ENCODE measurements at regions not wholly inside any gene's neighbourhood (a gene's known extent, or its start where the extent isn't known, plus 50 kb on each side); places are given as distances from the start of the nearest gene placed in this dataset.

DNA sequence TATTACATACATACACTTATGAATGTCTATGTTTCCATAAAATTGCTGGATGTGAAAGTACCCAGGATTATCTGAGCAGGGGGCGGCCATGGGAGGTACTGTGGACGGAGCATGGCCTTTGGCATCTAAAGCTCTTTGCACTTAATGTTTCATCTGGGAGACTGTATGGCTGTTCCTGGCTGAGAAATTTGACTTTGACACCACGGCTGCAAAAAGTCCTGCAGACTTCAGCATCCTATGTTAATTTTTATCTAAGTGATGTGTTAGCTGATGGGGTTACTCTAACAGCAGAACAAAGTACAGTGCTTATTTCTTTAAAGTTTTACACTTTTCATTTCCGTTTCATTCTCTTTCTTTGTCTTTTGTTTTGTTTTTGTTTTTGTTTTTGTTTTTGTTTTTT is 139.8 kb upstream of the STX18 start:
- peak overlapping the region in 2 of 3 experiments; percentile 21 to 73 for H3K27ac Mint-ChIP-seq
- H3K36me3 Mint-ChIP-seq (ENCODE audit: low read depth), result no peaks in the 10 kb centered on the region
- no peaks in the 10 kb centered on the region for H3K9me3 Mint-ChIP-seq
- H3K27me3 Mint-ChIP-seq (ENCODE audit: low read depth), result peaks cover 5% of the 10 kb centered on the region
- H3K4me3 Mint-ChIP-seq, result no peak overlapping the region
- TF ChIP-seq, protein P1, sequence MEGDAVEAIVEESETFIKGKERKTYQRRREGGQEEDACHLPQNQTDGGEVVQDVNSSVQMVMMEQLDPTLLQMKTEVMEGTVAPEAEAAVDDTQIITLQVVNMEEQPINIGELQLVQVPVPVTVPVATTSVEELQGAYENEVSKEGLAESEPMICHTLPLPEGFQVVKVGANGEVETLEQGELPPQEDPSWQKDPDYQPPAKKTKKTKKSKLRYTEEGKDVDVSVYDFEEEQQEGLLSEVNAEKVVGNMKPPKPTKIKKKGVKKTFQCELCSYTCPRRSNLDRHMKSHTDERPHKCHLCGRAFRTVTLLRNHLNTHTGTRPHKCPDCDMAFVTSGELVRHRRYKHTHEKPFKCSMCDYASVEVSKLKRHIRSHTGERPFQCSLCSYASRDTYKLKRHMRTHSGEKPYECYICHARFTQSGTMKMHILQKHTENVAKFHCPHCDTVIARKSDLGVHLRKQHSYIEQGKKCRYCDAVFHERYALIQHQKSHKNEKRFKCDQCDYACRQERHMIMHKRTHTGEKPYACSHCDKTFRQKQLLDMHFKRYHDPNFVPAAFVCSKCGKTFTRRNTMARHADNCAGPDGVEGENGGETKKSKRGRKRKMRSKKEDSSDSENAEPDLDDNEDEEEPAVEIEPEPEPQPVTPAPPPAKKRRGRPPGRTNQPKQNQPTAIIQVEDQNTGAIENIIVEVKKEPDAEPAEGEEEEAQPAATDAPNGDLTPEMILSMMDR (IDR thresholded peaks at IDR 0.05; ENCODE audit: unreplicated experiment in 3 of 3), result no peak
- H3K4me1 Mint-ChIP-seq, result peaks cover 26% of the 10 kb centered on the region

DNA sequence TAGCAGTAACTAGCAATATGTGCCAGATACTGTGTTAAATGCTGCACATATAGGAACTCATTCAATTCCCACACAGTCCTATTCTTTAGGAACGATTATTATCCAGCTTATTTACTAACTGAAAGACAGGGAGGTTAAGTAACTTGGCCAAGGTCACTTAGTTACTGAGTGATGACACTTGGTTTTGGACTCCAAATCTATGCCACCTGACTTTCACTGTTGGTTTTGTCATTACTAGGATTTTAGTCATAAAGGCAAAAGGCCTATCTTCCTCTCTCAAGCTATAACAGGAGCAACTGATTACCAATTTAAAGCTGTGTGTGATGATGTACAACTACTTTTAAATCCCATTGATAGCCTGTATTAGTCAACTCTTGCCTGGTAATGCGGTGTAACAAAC is 138.9 kb upstream of the STX18 start:
- peak overlapping the region in 1 of 3 experiments; percentile 12 for H3K27ac Mint-ChIP-seq
- peaks cover 5% of the 10 kb centered on the region for H3K27me3 Mint-ChIP-seq (ENCODE audit: low read depth)
- no peak overlapping the region for H3K4me3 Mint-ChIP-seq
- peaks cover 28% of the 10 kb centered on the region for H3K4me1 Mint-ChIP-seq
- TF ChIP-seq, protein P1 (IDR thresholded peaks at IDR 0.05; ENCODE audit: unreplicated experiment in 3 of 3), result no peak
- H3K9me3 Mint-ChIP-seq, result no peaks in the 10 kb centered on the region
- H3K36me3 Mint-ChIP-seq (ENCODE audit: low read depth), result no peaks in the 10 kb centered on the region

DNA sequence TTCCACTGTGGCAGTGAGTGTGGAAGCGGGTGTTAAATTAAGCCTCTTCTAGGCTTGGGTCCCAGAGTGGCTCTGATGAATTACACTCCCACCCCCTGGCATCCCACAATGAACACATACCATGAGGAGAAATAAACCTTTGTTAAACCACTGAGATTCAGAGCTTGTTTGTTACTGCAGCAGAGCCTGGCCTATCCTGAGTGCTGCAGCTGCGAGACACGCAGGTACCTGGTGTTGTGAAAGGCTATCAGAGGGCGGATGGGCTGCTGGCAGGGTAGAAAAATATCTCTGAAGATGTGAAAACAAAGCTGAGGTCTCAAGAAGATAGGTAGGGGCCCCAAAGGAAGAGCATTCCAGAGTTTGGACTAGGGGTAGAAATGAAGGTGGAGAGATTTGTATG is 138.4 kb upstream of the STX18 start:
- H3K9me3 Mint-ChIP-seq, result no peaks in the 10 kb centered on the region
- TF ChIP-seq, protein P1 (IDR thresholded peaks at IDR 0.05; ENCODE audit: unreplicated experiment in 3 of 3), result no peak
- no peak overlapping the region for H3K4me3 Mint-ChIP-seq
- H3K36me3 Mint-ChIP-seq (ENCODE audit: low read depth), result no peaks in the 10 kb centered on the region
- peaks cover 5% of the 10 kb centered on the region for H3K27me3 Mint-ChIP-seq (ENCODE audit: low read depth)
- H3K27ac Mint-ChIP-seq, result no peak overlapping the region
- H3K4me1 Mint-ChIP-seq, result peaks cover 29% of the 10 kb centered on the region

DNA sequence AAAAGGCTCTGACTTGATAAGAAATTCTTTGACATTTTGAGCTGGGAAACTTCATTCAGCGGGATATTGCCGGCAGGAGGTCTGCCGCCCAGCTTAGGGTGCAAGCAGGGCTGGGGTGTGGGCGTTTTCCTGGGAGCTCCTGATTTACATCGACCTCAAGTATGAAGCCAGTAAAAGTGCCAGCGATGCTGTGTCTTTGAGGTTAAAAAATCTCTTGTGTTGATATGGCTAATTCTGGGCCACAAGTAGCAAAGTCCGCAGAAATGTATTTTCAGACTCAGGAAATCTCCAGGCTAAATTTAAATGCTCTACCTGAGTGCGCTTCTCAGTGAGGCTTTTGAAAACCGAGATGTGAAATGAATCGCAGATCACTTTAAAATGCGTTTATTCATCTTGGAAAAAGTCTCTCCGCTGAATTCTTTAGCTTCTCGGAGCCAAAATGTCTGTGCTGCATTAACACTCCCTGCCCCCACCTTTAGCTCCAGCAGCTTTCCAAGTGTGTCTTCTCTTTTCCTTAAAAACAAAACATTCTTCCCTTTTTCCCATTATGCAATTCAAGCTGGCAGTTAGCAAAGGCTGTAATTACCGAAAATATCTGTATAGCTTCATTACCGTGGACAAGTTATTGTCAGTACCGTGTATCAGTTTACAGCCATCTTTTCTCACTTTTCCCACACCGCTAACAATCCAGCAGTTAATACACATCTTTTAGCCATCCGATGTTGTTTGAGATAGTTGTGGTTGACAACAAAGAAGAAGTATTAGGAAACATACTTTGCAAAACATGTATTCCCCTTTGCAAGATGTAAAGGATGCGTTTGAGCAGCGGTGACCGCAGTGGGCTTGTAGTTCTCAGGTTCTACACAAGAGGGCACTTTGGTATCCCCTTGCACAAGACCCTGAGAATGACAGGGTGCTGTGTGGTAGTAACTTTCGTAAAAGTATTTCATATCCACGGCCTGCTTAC is 136.0 kb upstream of the STX18 start:
- TF ChIP-seq, protein P1 (IDR thresholded peaks at IDR 0.05; ENCODE audit: unreplicated experiment in 3 of 3), result peak; percentile 69 to 82 (median 72)
- H3K4me1 Mint-ChIP-seq, result peaks cover 24% of the 10 kb centered on the region
- peak overlapping the region; percentile 36 to 51 (median 48) for H3K4me3 Mint-ChIP-seq
- no peaks in the 10 kb centered on the region for H3K36me3 Mint-ChIP-seq (ENCODE audit: low read depth)
- peak overlapping the region in 2 of 3 experiments; percentile 76 to 77 for H3K27ac Mint-ChIP-seq
- H3K27me3 Mint-ChIP-seq (ENCODE audit: low read depth), result peaks cover 5% of the 10 kb centered on the region
- H3K9me3 Mint-ChIP-seq, result no peaks in the 10 kb centered on the region

DNA sequence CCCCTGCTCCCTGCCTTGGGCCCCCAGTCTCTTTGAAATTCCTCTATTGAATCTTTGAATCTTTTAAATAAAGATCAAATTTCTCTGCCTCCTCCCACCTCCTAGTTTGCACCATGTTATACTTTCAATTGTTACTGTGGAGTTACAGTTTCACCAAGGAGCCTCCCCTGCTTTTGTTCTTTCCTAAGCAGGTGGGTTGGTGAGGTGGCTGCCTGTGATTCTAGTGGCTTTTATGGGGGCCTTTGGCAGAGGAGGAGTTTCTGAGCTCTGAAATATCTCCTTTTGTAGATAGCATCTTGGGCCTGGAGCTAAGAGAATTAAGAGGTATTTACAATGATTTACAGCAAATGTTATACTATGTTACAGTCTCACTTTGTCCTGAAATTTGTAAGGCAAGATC is 133.8 kb upstream of the STX18 start:
- TF ChIP-seq, protein P1 (IDR thresholded peaks at IDR 0.05; ENCODE audit: unreplicated experiment in 3 of 3), result no peak

More for the DNA sequence above, 133.8 kb upstream of the STX18 start:
- Mint-ChIP-seq H3K4me3 (no peak overlapping the region), H3K4me1 (peaks cover 24% of the 10 kb centered on the region), H3K27ac (no peak overlapping the region), H3K9me3 (no peaks in the 10 kb centered on the region), H3K36me3 (ENCODE audit: low read depth) (no peaks in the 10 kb centered on the region), H3K27me3 (ENCODE audit: low read depth) (peaks cover 15% of the 10 kb centered on the region)

All from nephron (organoid).